ENCODE measurements at regions not wholly inside any gene's neighbourhood (a gene's known extent, or its start where the extent isn't known, plus 50 kb on each side); places are given as distances from the start of the nearest gene placed in this dataset.

DNA sequence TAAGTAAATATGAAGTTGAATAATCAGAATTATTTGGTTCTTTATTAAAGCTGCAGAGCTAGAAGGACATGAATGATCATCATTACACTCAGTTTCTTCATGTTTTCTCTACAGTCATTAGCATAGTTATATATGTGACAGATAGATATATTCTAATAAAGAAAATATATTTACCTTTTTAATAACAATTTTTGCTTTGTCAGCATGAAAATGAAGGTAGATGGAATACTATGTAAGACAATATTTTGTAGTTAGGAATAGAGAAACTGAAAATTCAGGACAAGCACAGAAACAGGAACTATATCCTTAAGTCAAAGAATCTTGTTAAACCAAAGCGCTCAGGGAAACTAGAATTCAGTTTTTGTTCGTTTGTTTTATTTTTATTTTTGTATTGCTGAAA is 649.9 kb upstream of the NRXN1 start:
- DNase-seq (ENCODE audit: low read depth in 2 of 2): no peak

DNA sequence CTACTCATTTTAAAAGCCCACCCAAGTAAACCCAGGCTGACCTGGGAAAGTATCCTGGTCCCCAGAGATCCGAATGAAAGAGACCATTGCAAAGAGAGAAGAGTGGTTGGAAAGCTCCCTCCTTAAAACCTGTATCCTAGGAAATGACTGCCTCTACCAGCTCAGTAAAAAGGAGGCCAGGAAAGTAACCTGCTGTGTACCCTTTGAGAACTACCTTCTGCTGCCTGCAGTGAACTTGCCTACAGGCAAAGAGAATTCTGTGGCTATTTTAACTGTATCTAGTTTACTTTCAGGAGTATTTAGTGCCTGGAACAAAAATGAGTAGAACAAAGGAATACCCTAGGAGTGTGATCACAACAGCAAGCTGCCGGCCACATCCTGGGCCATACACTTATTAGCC is 641.7 kb upstream of the NRXN1 start:
- DNase-seq (ENCODE audit: low read depth in 2 of 2): no peak

DNA sequence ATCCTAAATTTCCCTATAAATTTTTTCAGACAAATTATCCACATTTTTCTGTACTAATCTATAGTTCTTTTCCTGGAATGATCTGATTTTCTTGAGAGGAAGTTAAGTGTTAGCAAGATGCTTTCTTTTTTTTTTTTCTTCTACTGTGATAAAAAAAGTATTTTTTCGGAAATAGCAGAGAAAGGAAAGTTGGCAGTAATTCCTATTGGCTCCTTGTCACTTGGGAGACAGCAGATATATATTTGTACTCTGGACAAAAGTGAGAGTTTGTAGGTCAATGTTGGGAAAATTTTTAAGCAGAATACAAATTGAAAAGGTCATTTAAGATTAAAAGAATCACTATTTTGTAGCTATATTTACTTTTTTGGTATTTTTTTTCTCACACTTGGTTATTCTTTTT is 635.7 kb upstream of the NRXN1 start:
- no peak for DNase-seq (ENCODE audit: low read depth in 2 of 2)

DNA sequence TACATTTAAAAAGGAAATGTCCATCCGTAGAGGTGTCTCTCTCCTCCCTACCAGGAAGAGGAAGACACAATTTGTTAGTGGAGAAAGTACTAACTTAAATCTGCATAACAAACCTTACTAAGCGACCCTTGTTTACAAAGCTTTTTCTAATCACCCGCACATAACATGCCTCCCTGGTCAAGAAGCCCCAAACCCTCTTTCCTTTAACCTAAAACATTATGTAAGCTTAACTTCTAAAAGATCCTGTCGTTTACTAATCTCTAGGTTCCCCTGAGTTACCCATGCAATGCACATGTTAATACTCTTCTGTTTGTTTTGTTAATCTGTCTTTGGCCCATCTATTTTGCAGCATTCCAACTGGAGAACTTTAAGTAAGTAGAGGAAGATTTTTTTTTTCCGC is 630.3 kb upstream of the NRXN1 start:
- no peak for DNase-seq (ENCODE audit: low read depth in 2 of 2)

DNA sequence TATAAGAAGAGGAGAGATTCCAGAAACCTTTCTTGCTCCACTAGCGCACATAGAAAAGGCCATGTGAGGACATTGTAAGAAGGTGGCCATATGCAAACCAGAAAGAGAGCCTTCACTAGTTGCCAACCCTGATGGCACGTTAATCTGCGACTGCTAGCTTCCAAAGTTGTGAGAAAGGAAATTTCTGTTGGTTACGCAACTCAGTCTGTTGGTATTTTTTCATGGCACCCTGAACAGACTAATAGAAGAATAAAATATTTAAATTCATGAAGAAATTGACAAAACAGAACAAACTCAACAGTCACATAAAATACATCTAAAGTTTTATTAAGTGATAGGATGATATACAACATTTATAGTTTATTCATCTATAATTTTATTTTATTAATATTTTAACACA is 625.9 kb upstream of the NRXN1 start:
- DNase-seq (ENCODE audit: low read depth in 2 of 2): no peak

DNA sequence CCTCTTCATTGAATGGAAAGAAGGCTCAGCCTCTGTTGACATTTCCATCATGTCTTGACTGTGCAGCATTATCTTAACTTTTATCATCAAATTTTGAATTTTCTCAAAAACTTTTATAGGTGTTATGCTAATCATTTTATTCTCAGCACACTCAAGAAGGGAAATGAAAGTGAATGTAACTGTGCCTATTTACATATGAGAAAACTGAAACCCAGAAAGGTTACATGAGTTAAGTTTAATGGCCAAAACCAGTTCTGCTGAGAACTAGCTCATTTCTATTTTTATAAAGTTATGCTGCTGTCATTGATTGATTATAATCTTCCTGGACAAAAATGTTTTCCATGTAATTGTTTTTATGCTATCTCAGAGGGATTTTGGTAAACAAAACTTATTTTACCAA is 618.8 kb upstream of the NRXN1 start:
- DNase-seq (ENCODE audit: low read depth in 2 of 2): no peak

DNA sequence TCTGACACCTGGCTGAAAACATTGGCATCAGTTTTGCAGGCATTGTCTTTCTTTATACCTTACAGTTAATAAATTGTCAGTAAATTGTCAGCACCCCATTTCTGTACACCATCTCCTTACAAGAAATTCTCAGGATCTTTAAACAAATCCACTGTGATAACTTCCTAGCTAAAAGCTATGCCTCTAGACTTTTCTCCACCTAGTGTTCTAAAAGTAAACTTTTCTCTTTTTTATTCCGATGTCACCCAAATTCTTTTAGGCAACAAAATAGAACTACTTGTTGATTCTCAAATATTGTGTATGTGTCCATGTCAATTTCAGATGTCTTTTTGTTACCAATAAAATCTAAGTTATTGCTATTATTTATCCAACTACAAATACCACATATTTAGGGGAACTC is 617.4 kb upstream of the NRXN1 start:
- DNase-seq (ENCODE audit: low read depth in 2 of 2): no peak

DNA sequence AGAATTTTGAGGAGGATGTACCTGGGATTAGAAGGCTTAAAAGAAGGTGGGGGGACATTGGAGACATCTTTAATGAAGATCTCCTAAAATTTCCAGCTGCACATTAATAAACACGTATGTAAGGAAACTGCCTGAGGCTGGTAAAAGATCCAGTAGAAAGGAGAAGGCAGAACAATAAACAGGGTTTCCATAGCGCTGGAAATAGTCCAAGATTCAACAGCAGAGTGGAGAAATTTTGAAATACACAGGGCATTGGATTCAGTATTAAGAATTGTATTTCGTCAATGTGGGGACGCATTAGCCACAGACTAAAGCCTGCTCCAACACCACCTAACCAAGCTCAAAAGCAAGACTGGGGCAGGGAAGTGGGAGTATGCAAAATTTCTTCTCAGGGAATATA is 606.9 kb upstream of the NRXN1 start:
- no peak for DNase-seq (ENCODE audit: low read depth in 2 of 2)

DNA sequence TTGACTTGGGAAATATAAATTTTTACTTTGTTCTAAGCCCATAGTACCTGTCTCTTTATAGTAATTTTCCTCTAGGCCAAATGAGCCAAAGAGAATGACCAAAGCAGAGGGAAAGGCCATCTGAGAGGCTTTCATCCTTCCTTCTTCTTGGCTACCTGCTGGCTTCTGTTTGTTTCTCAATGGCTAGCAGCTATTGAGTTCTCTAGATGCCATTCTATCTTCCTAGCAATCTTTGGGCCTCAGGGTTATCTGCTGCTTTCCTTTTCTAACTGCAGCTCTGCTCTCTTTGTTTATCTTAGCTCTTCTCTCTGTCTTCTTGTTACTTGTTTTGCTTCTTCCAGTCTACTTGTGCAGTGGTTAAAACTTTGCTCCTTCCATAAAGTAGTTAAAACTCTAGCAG is 601.1 kb upstream of the NRXN1 start:
- DNase-seq (ENCODE audit: low read depth in 2 of 2): no peak

DNA sequence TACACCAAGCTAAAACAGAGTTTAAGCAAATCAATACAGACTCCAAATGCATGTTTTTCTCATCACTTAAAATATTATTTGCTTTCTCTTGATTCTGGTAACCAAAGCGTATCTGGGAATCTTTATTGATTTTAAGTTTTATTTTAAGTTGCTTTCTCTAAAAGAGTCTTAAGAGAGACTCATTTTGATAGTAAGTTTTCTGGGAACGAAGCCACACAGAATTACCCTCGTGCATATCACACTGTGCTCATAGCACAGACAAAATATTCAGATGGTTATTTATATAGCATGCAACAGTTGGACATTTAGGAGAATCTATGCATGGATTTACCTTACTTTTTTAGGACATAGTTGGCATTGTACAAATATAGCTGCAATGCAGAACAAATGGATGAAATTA is 597.5 kb upstream of the NRXN1 start:
- no peak for DNase-seq (ENCODE audit: low read depth in 2 of 2)

DNA sequence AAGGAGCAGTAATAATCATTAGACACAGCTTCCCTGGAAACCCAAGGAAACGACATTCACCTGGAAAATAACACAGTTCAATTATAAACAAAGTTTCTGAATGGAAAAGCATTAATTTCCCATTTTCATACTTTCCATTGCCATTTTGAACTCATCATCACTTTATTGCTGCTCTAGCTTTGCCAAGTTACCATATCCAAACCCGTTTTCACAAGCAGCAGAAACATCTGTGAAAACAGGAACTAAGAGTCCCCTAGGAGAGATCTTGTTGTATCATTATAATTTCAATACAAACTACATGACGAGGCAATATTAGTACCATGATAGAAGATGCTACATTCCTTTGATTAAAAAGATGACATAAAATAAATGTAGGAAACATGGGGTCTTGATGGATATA is 597.0 kb upstream of the NRXN1 start:
- no peak for DNase-seq (ENCODE audit: low read depth in 2 of 2)

DNA sequence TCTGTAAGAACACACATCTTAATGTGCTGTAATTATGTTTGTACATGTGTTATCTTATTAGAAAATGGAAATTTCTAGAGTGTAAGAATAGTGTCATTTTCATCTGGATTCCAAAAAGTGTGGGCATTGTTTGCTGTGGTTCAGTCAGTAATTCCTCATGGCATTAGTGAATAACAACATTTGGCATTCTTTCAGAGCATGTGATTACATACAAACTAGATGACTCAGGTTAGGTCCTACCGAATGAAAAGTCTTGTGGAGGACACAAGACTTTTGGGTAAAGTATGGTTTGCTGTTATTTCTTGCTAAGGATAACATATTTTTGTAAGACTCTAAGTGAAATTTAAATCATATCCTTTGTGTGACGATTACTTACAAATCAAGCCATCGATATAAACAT is 593.1 kb upstream of the NRXN1 start:
- DNase-seq (ENCODE audit: low read depth in 2 of 2): peak in 1 of 2 experiments; percentile 8

DNA sequence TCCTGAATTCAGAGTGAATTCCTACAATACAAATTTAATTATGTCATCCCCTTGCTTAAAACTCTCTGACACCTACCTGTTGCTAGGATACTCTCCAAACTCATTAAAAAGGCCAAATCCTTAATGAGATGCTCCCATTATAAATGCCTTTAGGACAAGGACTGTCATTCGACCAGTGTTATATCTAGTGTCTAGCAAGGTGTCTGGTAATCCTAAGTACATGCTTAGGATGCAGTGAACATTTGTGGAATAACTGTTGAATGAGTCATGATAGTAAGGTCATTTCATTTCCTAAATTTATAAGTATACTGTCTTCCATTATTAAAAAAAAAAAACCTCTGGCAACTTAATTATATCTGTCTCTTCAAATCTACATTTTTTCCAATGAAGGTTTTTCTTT is 588.9 kb upstream of the NRXN1 start:
- no peak for DNase-seq (ENCODE audit: low read depth in 2 of 2)

DNA sequence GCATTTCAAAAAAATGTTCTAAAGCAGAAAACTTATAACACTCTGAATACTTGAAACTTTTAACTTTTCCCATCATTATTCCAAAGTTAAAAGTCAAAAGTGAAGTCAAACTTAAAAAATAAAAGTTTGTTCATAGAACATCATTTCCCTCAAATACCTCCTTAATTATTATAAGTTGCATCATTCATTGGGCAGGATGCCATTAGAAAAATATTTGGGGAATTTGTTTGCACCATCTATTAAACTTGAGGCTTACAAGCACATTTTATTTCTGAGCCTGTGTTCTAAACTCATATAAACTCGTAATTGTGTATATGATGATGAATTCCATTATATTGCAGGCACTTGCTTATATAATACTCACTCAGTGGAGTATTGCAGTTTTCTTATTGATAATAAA is 588.0 kb upstream of the NRXN1 start:
- DNase-seq (ENCODE audit: low read depth in 2 of 2): peak in 1 of 2 experiments; percentile 29

DNA sequence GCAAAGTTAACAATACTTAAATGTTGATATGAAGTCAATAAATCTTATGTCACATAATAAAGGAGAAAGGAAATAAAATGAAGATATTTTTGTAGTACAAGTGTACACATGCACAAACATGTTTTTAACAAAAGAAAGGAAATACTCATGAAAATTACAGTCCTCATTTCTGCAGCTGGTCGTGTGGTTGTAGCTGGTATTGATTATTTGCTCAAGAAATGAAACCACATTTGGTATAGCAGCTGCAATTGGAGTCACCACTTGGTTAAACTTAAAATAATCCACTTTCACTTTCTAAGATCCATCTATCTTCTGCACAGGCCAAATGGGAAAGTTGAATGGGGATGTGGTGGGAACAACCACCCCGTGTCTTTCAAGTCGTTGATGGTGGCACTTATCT is 580.5 kb upstream of the NRXN1 start:
- DNase-seq (ENCODE audit: low read depth in 2 of 2): no peak

DNA sequence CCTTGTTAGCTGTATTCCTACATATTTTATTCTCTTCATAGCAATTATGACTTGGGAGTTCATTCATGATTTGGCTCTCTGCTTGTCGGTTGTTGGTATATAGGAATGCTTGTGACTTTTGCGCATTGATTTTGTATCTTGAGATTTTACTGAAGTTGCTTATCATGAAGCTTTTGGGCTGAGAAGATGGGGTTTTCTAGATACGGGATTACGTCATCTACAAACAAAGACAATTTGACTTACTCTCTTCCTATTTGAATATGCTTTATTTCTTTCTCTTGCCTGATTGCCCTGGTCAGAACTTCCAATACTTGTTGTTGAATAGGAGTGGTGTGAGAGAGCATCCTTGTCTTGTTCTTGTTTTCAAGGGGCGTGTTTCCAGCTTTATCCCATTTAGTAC is 569.8 kb upstream of the NRXN1 start:
- DNase-seq (ENCODE audit: low read depth in 2 of 2): no peak

DNA sequence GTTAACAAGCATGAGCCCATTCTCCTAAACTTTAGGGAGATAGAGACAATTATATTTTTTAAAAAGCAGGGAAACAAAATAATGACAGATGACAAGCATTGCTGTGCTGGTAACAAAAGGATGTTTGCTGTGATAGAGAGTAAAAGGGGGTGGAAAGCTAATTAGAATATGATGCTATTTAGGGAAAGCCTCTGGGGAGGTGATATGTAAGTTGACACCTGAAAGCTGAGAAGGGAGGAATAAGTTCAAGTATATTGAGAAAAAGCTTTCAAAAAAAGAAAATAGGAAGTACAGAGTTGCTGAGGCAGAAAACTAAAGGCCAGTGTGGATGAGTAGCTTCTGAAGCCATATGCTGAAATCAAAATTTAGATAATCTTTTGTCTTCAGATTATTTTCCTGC is 565.2 kb upstream of the NRXN1 start:
- no peak for DNase-seq (ENCODE audit: low read depth in 2 of 2)

DNA sequence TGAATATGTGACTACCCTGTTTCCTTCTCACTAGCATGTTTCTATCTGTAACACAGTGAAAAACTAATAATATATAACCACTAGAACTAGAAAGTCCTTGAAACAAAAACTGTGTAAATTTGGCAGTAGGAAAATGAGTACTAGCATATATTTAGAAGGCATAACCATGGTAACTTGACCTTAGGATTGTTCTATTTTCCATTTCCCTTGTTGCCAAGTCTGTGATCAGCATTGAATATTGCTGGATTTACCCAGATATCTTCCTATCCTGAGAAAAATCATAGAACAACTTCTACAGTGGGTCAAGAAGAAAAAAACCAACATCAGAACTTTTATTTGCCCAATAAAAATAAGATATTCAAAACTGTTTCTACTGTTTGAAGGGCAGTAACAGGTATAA is 563.9 kb upstream of the NRXN1 start:
- no peak for DNase-seq (ENCODE audit: low read depth in 2 of 2)

DNA sequence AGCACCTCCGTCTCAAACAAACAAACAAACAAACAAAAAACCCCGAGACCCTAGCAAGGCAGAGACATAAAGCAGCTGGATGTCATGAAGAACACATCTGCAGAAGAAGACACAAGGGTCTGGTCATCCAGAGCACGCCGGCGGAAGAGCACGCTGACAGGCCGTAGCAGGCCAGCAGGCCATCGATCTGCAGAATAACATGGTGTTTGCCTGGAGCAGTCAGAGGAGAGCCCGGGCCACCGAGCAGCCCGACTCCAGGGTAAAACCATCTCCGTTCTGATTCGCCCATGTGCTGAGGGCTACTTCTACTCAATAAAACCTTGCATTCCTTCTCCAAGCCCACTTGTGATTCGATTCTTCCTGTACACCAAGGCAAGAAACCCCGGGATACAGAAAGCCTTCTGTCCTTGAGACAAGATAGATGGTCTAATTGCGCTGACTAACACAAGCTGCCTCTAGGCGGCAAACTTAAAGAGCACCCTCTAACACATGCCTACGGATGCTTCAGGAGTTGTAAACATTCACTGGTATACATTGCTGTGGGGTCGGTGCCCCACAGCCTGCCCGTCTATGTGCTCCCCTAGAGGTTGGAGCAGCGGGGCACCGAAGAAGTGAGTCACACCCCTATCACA is 549.8 kb upstream of the NRXN1 start:
- DNase-seq (ENCODE audit: low read depth in 2 of 2): no peak

DNA sequence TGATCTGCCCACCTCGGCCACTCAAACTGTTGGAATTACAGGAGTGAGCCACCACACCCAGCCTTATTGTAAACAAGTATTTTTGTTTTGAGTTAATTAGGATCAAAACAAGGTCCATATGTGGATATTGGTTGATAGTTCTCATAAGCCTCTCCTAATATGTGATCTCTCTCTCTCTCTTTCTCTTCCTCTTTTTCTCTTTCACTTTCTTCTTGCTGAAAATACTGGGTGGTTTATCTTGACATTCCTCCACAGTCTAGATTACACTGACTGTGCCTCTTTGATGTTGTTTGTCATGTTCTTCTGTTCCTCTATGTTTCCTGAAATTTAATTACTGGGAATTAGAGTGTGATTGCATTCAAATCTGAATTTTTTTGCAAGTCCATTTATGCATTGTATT is 547.5 kb upstream of the NRXN1 start:
- DNase-seq (ENCODE audit: low read depth in 2 of 2): no peak

DNA sequence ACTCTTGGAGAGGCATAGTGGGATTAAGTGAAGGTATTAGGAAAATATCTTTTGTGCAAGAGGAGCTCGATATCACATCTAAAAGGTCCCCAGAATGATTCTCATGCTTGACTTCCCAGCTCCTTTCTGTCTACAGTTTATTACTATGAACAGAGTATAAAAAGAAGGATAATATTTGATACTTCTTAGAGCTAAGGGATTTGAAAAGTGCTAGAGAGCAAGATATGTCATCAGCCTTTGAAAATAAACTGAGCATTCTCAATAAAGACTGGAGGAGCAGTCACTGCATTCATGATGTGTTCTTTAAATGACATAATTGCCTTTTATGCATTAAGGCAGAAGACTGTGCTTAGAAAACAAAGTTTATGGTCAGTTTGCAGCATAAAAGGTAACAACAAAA is 543.2 kb upstream of the NRXN1 start:
- DNase-seq (ENCODE audit: low read depth in 2 of 2): no peak

DNA sequence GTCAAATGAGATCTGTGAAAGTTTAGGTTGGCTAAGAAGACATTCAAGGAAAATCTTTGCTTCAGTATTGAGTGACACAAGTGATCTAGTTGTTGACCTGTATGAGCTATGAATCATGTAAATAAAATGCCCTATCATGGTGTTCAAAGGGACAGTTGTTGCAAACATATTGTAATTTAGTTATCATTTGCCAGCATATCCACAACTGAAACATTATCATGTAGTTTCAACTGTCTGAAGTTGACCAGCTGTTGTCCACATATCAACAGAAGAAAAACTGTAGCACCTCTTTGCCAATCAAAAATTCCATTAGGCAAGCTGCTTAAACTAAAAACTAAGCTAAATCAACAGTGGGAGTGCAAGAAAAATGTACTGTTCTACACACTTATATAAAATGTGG is 527.1 kb upstream of the NRXN1 start:
- DNase-seq (ENCODE audit: low read depth in 2 of 2): no peak

DNA sequence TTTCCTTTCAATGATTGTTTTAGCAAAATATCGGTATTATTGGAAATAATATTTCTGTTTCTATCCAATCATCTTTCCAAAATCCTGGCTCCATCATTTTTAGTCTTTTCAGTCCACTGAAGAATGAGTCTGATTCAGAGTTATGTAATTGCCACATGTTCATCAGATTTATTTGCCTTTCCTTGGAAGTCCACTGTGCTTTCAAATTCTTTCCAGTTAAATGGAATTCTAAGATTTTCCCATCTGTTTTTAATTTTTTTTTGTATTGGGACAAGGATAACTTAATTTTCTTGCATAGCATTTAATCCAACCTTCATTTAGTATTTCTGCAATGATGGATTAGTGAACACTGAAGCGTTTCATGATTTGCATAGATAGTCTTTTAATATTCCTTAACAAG is 521.5 kb upstream of the NRXN1 start:
- DNase-seq (ENCODE audit: low read depth in 2 of 2): peak; percentile 33 to 36

DNA sequence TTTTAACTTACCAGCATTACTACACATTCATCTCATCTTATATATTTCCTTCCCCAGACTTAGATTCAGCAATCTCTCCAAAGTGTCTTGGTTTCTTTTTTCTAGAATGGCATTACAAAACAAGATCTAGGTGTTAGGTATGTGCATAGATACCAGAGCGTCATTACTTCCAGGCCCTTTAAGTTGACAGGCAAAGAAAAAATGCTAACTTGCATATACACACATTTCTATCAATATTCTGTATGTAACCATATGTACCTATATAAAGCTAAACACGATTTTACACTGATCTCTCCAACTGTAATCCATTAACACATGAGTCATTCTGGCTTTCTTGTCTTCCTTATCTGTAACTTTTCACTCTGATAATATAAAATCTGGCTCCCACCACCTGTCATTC is 503.8 kb upstream of the NRXN1 start:
- no peak for DNase-seq (ENCODE audit: low read depth in 2 of 2)

DNA sequence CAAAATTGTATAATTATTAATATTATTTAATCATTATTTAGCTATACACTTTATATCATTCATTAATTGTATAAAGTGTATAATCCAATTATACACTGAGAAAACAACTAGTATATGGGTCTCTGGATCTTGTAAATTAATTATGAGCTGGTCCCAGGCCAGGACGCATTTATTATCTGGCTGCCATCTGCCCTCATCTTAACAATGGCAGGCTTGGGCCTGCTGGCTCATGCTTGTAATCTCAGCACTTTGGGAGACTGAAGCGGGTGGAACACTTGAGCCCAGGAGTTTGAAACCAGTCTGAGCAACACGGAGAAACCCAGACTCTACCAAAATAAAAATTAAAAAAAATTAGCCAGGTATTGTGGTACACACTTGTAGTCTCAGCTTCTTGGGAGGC is 502.2 kb upstream of the NRXN1 start:
- DNase-seq (ENCODE audit: low read depth in 2 of 2): no peak

All from fibroblast of skin of left biceps (primary cell).